Psoas muscle (tissue), 7 donors: ENCODE measurements at regions not wholly inside any gene's neighbourhood (a gene's known extent, or its start where the extent isn't known, plus 50 kb on each side); places are given as distances from the start of the nearest gene placed in this dataset.

Source experiments
- ATAC-seq, 4 donors: fragments of 200-7000 bp; cut with Tn5 transposase; one replicate each; pipeline ENCODE4 v1.9.1; 2020; ENCODE audit warnings: moderate library complexity in 3 of 4, mild to moderate bottlenecking in 2 of 4
- DNase-seq, 2 donors: peaks; one replicate each; pipeline ENCODE4 v3.0.0-alpha.2; 2020
- H3K27ac ChIP-seq: fragments of 200-600 bp; one replicate; pipeline ENCODE4 v1.8.0; 2022
- H3K27me3 ChIP-seq, 3 donors: fragments of 200-600 bp in 1 of 3; one replicate each; pipeline versions ENCODE4 v1.6.1 to v1.8.0; 2013 to 2022; ENCODE audit warnings: low read length in 2 of 3, mild to moderate bottlenecking in 2 of 3, moderate library complexity in 1 of 3; ENCODE audit not compliant: insufficient read depth in 3 of 3
- H3K36me3 ChIP-seq, 2 donors: fragments of 200-600 bp in 1 of 2; one replicate each; pipeline versions ENCODE4 v1.6.1 to v1.8.0; 2013 to 2022; ENCODE audit warnings: low read depth in 1 of 2, mild to moderate bottlenecking in 1 of 2, moderate library complexity in 1 of 2; ENCODE audit not compliant: insufficient read depth in 1 of 2
- H3K4me1 ChIP-seq: fragments of 200-600 bp; one replicate; pipeline ENCODE4 v1.8.0; 2022
- H3K4me3 ChIP-seq: fragments of 200-600 bp; one replicate; pipeline ENCODE4 v1.8.0; 2022; ENCODE audit warnings: mild to moderate bottlenecking
- H3K9me3 ChIP-seq: fragments of 200-600 bp; one replicate; pipeline ENCODE4 v1.8.0; 2022
- CTCF ChIP-seq: fragments of 200-600 bp; IDR thresholded peaks from one replicate; pipeline ENCODE4 v1.8.0; 2022; ENCODE audit warnings: antibody characterized with exemption
- WGBS, 3 donors: extraction: QIAGEN DNeasy Blood & Tissue Kit; methylation state at CpG; one replicate each; pipeline versions ENCODE4 v1.1.6 to v1.1.7; 2013; 5-methylcytosine and 5-hydroxymethylcytosine counted together
- intact Hi-C, 2 donors: fragments of 100-400 bp; cut with DNase I; formaldehyde crosslinking; loops; one replicate each; pipeline versions ENCODE4 v1.11.0 to v1.14.2; 2022
- donor health status: healthy with polysubstance abuse.
- donor health status: DM: no; HTN: no; CAD: no; lungs with moderate emphysema.
- donor health status: Bipolar disorder and iron deficiency.
- donor health status: healthy.
- donor health status: DM: yes; HTN: yes; CAD: no.
- donor health status: DM: no; HTN: no; CAD: no.
- donor health status: DM: yes; HTN: yes; CAD: no.

- no peak for DNase-seq
- intact Hi-C loops: no loop called here
- Histone ChIP-seq H3K9me3 (no peaks in the 10 kb centered on the region), H3K27ac (no peak overlapping the region), H3K4me1 (no peaks in the 10 kb centered on the region), H3K4me3 (no peak overlapping the region), H3K27me3 (no peaks in the 10 kb centered on the region), H3K36me3 (no peaks in the 10 kb centered on the region)
- WGBS, 3 donors: 93 to 100% (median 95%) methylated on average over 2 of the region's 2 CpGs
- TF ChIP-seq CTCF: no peak
- no peak for ATAC-seq
These were observed 179.0 kb upstream of the CD180 start for GRCh38 chr5:67375606-67376005.

DNA sequence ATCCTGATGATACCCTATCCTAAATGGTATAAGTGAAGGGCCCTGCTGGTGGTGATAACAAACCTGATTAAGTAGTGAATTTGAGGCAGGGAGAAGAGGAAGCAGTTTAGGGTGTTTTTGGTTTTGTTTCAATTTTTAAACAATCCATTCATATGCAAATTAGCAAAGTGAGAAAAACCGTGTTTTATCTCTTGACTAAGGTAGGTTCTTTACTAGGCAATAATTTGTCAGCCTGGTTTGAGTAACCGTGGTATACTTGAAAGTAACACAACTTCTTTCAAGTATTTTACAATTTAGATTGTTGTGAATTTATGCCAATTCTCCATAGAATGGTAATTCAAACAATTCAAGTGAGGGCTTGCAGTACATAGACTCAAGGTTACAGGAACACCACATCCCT, 177.8 kb upstream of the CD180 start:
- ATAC-seq (no peak), DNase-seq (no peak)
- no peak for TF ChIP-seq CTCF
- Histone ChIP-seq H3K27me3 (no peaks in the 10 kb centered on the region), H3K4me3 (no peak overlapping the region), H3K9me3 (no peaks in the 10 kb centered on the region), H3K27ac (no peak overlapping the region), H3K4me1 (no peaks in the 10 kb centered on the region), H3K36me3 (no peaks in the 10 kb centered on the region)
- WGBS, 3 donors: 47 to 83% (median 81%) methylated on average over 2 of the region's 2 CpGs
- intact Hi-C loops: no loop called here

DNA sequence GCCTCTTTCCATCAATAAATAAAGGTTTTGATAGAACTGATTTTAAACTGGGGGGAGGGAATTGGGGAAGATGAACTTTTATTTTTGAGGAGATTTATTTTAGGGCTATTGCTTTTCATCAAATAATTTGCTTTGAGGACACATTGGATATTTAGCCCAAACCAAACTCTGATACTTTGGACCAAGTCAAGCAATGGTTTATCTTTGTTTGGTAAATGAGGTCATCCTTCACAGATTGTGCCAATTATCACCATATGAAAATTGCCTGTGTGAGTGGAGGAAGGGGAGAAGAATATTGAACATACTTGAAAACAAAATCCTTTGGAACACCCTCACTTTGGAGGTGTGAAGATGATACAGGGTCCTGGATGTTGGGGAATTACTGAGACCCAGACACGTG, 176.9 kb upstream of the CD180 start:
- Histone ChIP-seq H3K4me1 (no peaks in the 10 kb centered on the region), H3K27ac (no peak overlapping the region), H3K9me3 (no peaks in the 10 kb centered on the region), H3K27me3 (no peaks in the 10 kb centered on the region), H3K4me3 (no peak overlapping the region), H3K36me3 (no peaks in the 10 kb centered on the region)
- WGBS, 3 donors: 76 to 79% (median 79%) methylated on average over 1 of the region's 1 CpG
- intact Hi-C loops: no loop called here
- ATAC-seq (no peak), DNase-seq (no peak)
- no peak for TF ChIP-seq CTCF

DNA sequence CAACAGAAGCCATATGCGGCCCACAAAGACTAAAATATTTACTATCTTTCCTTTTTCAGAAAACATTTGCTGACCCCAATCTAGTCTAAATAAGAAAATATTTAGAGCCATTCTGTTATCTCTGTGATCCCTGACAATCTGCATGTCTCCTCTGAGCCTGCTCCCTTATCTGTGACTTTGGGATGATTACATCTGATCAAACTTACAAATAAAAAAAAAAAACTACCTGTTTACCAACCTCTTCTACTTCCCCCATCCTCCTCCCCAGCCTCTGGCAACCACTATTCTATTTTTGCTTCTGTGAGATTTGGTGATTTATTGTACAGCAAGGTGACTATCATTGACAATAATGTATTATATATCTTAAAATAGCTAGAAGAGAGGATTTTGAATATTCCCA, 176.3 kb upstream of the CD180 start:
- Histone ChIP-seq H3K4me3 (no peak overlapping the region), H3K36me3 (no peaks in the 10 kb centered on the region), H3K4me1 (no peaks in the 10 kb centered on the region), H3K27me3 (no peaks in the 10 kb centered on the region), H3K9me3 (no peaks in the 10 kb centered on the region), H3K27ac (no peak overlapping the region)
- DNase-seq (no peak), ATAC-seq (no peak)
- WGBS, 3 donors: 92 to 97% (median 94%) methylated on average over 1 of the region's 1 CpG
- intact Hi-C loops: no loop called here
- no peak for TF ChIP-seq CTCF

DNA sequence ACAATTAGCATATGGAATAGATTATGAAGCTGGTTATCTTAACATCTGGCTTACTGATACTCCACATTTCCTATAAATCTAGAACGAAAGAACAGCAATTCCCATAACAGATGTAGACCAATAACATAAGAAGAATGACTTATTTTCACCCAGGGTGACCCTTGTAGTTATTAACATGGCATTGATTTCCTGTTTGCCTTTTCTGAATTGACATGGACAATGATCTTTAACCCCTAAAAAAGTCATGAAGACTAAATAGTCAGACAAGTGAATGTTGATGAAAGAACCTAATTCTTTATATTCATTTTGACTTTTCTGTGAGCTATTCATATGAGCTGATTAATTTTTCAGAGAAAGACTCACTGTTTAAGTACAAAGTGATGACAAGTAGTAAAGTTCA, 175.3 kb upstream of the CD180 start:
- Histone ChIP-seq H3K36me3 (no peaks in the 10 kb centered on the region), H3K4me3 (no peak overlapping the region), H3K27me3 (no peaks in the 10 kb centered on the region), H3K4me1 (no peaks in the 10 kb centered on the region), H3K27ac (no peak overlapping the region), H3K9me3 (no peaks in the 10 kb centered on the region)
- TF ChIP-seq CTCF: no peak
- intact Hi-C loops: no loop called here
- DNase-seq (no peak), ATAC-seq (no peak)
- 75 to 93% (median 80%) methylated on average over 1 of the region's 1 CpG for WGBS, 3 donors
